ENCODE measurements at regions not wholly inside any gene's neighbourhood (a gene's known extent, or its start where the extent isn't known, plus 50 kb on each side); places are given as distances from the start of the nearest gene placed in this dataset.

DNA sequence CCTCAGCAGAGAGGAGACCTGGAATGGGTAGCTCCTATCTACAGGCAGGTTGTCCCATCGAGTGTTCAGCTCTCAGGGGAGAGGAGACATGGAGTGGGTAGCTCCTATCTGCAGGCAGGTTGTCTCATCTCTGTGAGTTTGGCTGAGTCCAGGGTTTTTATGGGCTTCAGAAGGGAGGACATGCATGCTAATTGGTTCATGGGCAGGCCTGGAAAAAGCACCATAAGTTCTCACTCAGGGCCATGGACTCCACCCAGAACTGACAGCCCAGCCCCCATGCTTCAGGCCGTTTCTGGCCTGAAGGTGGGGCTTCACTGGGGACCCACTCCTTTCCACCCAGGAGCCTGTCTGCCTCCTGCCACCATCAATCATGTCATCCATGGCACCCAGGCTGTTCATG lies 84.0 kb downstream of the CYB561 start:
- Histone ChIP-seq H4K91ac (ENCODE audit: low read depth, low read length, poor library complexity) (no peak overlapping the region), H3K27ac (replicated peaks; ENCODE audit: low read length) (no peak overlapping the region), H2AFZ (ENCODE audit: low read length) (no peak overlapping the region), H2AK5ac (ENCODE audit: low read depth, low read length) (no peak overlapping the region), H3K27me3 (ENCODE audit: control insufficient read depth in 3 of 3, insufficient read depth in 3 of 3, low read depth in 1 of 3, low read length in 3 of 3) (no peaks in the 10 kb centered on the region), H2BK5ac (ENCODE audit: low read length) (no peak overlapping the region), H3K23ac (ENCODE audit: low read depth, low read length, poor library complexity) (peak overlapping the region; percentile 74), H3K79me1 (ENCODE audit: low read depth, low read length) (no peaks in the 10 kb centered on the region), H2BK120ac (ENCODE audit: low read depth, low read length) (no peak overlapping the region), H3K9me3 (replicated peaks in 1 of 2; ENCODE audit: control insufficient read depth in 2 of 2, insufficient read depth in 1 of 2, low read depth in 1 of 2, low read length in 2 of 2) (no peaks in the 10 kb centered on the region), H4K8ac (ENCODE audit: low read depth, low read length) (no peak overlapping the region), H3K14ac (ENCODE audit: low read length) (no peak overlapping the region), H3K4ac (ENCODE audit: low read length) (no peak overlapping the region), H3K36me3 (replicated peaks in 1 of 2; ENCODE audit: control insufficient read depth in 2 of 2, insufficient read depth in 2 of 2, low read length in 2 of 2) (peaks cover 0 to 80% of the 10 kb centered on the region in 2 donors), H3K9ac (ENCODE audit: low read depth, low read length, poor library complexity) (no peak overlapping the region), H2BK12ac (ENCODE audit: low read length) (no peak overlapping the region), H2BK15ac (ENCODE audit: low read length) (no peak overlapping the region), H3K4me1 (ENCODE audit: control insufficient read depth in 2 of 2, insufficient read depth in 1 of 2, low read depth in 1 of 2, low read length in 2 of 2) (no peaks in the 10 kb centered on the region), H3K4me3 (ENCODE audit: low read length in 2 of 2) (peak overlapping the region in 1 of 2 donors; percentile 4), H3K4me2 (ENCODE audit: insufficient read depth, low read length, poor library complexity, severe bottlenecking) (no peak overlapping the region), H3K18ac (ENCODE audit: low read length) (no peak overlapping the region)
- DNase-seq (ENCODE audit: low spot score), result no peak
- no CpG with 5 or more reads among the region's 2 CpGs for WGBS, 2 donors (ENCODE audit: extremely low coverage in 2 of 2, insufficient read length in 2 of 2, insufficient replicate concordance in 1 of 2)

DNA sequence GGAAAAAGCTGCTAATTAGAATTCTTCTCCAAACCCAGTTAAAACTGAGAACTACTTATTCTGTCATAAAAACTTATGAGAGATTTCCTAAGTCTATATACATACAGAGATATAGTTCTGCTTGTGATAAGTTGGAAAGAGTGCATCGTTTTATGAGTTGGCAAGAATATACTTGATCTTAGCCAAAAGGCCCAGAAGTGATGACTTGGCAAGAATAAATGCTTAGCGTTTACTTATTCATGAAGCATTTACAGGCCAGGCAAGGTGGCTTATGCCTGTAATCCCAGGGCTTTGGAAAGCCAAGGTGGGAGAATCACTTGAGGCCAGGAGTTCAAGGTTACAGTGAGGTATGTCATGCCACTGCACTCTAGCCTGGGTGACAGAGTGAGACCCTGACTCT lies 81.7 kb downstream of the CYB561 start:
- no peaks in the 10 kb centered on the region for H3K79me1 ChIP-seq (ENCODE audit: low read depth, low read length)
- WGBS, 2 donors (ENCODE audit: extremely low coverage in 2 of 2, insufficient read length in 2 of 2, insufficient replicate concordance in 1 of 2), result no CpG with 5 or more reads among the region's 2 CpGs
- H2BK5ac ChIP-seq (ENCODE audit: low read length), result no peak overlapping the region

DNA sequence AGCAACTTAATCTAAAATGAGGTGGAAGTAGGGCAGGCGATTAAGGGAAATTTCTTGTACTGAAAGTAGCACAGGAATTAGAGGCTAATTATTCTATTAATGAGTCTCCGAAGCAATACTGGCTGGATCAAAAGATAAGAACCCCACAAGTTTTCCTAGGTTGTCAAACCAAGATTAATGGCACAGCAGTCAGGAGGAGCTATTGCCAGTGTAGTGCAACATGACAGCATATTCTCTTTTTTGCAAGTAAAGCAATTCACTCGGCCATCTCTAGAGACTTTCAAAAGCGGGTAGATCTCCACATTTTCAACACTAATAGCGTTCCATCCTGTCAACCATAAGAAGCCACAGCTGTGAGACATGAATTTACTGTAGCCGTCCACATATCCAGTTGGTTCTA lies 81.2 kb downstream of the CYB561 start:
- Histone ChIP-seq H2BK120ac (ENCODE audit: low read depth, low read length) (no peak overlapping the region), H4K8ac (ENCODE audit: low read depth, low read length) (no peak overlapping the region), H3K9ac (ENCODE audit: low read depth, low read length, poor library complexity) (no peak overlapping the region), H3K36me3 (replicated peaks in 1 of 2; ENCODE audit: control insufficient read depth in 2 of 2, insufficient read depth in 2 of 2, low read length in 2 of 2) (peaks cover 0 to 64% of the 10 kb centered on the region in 2 donors), H2AK5ac (ENCODE audit: low read depth, low read length) (no peak overlapping the region), H3K4ac (ENCODE audit: low read length) (no peak overlapping the region), H3K23ac (ENCODE audit: low read depth, low read length, poor library complexity) (no peak overlapping the region), H3K4me1 (ENCODE audit: control insufficient read depth in 2 of 2, insufficient read depth in 1 of 2, low read depth in 1 of 2, low read length in 2 of 2) (no peaks in the 10 kb centered on the region), H3K27ac (replicated peaks; ENCODE audit: low read length) (no peak overlapping the region), H3K14ac (ENCODE audit: low read length) (no peak overlapping the region), H2AFZ (ENCODE audit: low read length) (no peak overlapping the region), H3K18ac (ENCODE audit: low read length) (no peak overlapping the region), H4K91ac (ENCODE audit: low read depth, low read length, poor library complexity) (no peak overlapping the region), H2BK15ac (ENCODE audit: low read length) (no peak overlapping the region), H2BK5ac (ENCODE audit: low read length) (no peak overlapping the region), H3K27me3 (ENCODE audit: control insufficient read depth in 3 of 3, insufficient read depth in 3 of 3, low read depth in 1 of 3, low read length in 3 of 3) (no peaks in the 10 kb centered on the region), H3K4me2 (ENCODE audit: insufficient read depth, low read length, poor library complexity, severe bottlenecking) (no peak overlapping the region), H3K9me3 (replicated peaks in 1 of 2; ENCODE audit: control insufficient read depth in 2 of 2, insufficient read depth in 1 of 2, low read depth in 1 of 2, low read length in 2 of 2) (peaks cover 0 to 4% of the 10 kb centered on the region in 2 donors), H3K79me1 (ENCODE audit: low read depth, low read length) (no peaks in the 10 kb centered on the region), H3K4me3 (ENCODE audit: low read length in 2 of 2) (no peak overlapping the region), H2BK12ac (ENCODE audit: low read length) (no peak overlapping the region)
- DNase-seq (ENCODE audit: low spot score), result no peak
- no CpG with 5 or more reads among the region's 6 CpGs for WGBS, 2 donors (ENCODE audit: extremely low coverage in 2 of 2, insufficient read length in 2 of 2, insufficient replicate concordance in 1 of 2)

More for the DNA sequence above, 81.7 kb downstream of the CYB561 start:
- Histone ChIP-seq H2BK120ac (ENCODE audit: low read depth, low read length) (no peak overlapping the region), H3K27me3 (ENCODE audit: control insufficient read depth in 3 of 3, insufficient read depth in 3 of 3, low read depth in 1 of 3, low read length in 3 of 3) (no peaks in the 10 kb centered on the region), H4K8ac (ENCODE audit: low read depth, low read length) (no peak overlapping the region), H3K27ac (replicated peaks; ENCODE audit: low read length) (no peak overlapping the region), H4K91ac (ENCODE audit: low read depth, low read length, poor library complexity) (no peak overlapping the region), H3K4me1 (ENCODE audit: control insufficient read depth in 2 of 2, insufficient read depth in 1 of 2, low read depth in 1 of 2, low read length in 2 of 2) (no peaks in the 10 kb centered on the region), H2AFZ (ENCODE audit: low read length) (no peak overlapping the region), H3K18ac (ENCODE audit: low read length) (no peak overlapping the region), H3K23ac (ENCODE audit: low read depth, low read length, poor library complexity) (no peak overlapping the region), H3K9ac (ENCODE audit: low read depth, low read length, poor library complexity) (no peak overlapping the region), H3K9me3 (replicated peaks in 1 of 2; ENCODE audit: control insufficient read depth in 2 of 2, insufficient read depth in 1 of 2, low read depth in 1 of 2, low read length in 2 of 2) (peaks cover 0 to 4% of the 10 kb centered on the region in 2 donors), H3K4ac (ENCODE audit: low read length) (no peak overlapping the region), H3K14ac (ENCODE audit: low read length) (no peak overlapping the region), H2BK12ac (ENCODE audit: low read length) (no peak overlapping the region), H3K36me3 (replicated peaks in 1 of 2; ENCODE audit: control insufficient read depth in 2 of 2, insufficient read depth in 2 of 2, low read length in 2 of 2) (peaks cover 0 to 67% of the 10 kb centered on the region in 2 donors), H2AK5ac (ENCODE audit: low read depth, low read length) (no peak overlapping the region), H3K4me3 (ENCODE audit: low read length in 2 of 2) (no peak overlapping the region), H2BK15ac (ENCODE audit: low read length) (no peak overlapping the region), H3K4me2 (ENCODE audit: insufficient read depth, low read length, poor library complexity, severe bottlenecking) (no peak overlapping the region)
- no peak for DNase-seq (ENCODE audit: low spot score)

DNA sequence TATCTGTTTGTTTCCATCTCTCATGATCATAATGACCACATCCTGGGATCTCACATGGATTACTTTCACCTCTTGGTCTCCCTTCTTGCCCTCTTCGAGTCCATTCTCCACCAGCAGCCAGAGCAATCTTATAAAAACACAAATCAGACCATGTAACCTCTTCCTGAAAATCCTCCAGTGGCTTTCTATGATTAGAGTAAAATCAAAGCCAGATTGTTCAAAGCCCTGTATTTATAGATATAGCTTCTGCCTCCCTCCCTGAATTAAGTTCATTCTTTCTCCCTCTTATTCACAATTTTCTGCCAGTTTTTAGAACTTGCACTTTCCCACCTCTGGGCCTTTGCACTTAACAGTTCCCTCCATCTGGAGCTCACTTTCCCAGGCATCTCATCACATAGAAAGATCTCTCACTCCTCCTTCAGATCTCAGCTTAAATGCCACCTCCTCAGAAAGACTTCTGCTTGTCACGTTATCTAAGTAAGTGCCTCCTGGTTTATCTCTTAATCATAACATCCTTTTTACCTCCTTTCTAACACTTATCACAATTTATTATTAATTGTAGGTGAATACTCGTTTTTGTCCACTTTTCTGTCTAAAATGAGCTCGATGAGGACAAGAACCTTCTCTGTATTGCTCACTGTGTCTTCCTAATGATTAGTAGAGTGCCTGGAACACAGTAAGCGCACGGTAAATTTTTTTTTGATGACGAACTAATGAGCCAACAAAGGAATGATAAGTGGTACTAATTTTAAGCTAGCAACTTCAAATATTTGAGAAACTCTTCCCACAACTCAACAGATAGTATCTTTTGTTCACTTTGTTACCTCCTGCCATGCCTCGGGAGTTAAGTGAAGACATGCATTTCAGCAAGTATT lies 80.5 kb downstream of the CYB561 start:
- WGBS, 2 donors (ENCODE audit: extremely low coverage in 2 of 2, insufficient read length in 2 of 2, insufficient replicate concordance in 1 of 2), result no CpG with 5 or more reads among the region's 8 CpGs
- no peak overlapping the region for H3K23ac ChIP-seq (ENCODE audit: low read depth, low read length, poor library complexity)
- H4K8ac ChIP-seq (ENCODE audit: low read depth, low read length), result no peak overlapping the region
- no peak overlapping the region for H3K18ac ChIP-seq (ENCODE audit: low read length)
- H3K36me3 ChIP-seq (replicated peaks in 1 of 2; ENCODE audit: control insufficient read depth in 2 of 2, insufficient read depth in 2 of 2, low read length in 2 of 2), result peaks cover 0 to 61% of the 10 kb centered on the region in 2 donors
- H3K4ac ChIP-seq (ENCODE audit: low read length), result no peak overlapping the region
- H2BK5ac ChIP-seq (ENCODE audit: low read length), result no peak overlapping the region
- H3K9ac ChIP-seq (ENCODE audit: low read depth, low read length, poor library complexity), result no peak overlapping the region
- peaks cover 0 to 4% of the 10 kb centered on the region in 2 donors for H3K9me3 ChIP-seq (replicated peaks in 1 of 2; ENCODE audit: control insufficient read depth in 2 of 2, insufficient read depth in 1 of 2, low read depth in 1 of 2, low read length in 2 of 2)
- H3K79me1 ChIP-seq (ENCODE audit: low read depth, low read length), result no peaks in the 10 kb centered on the region
- H3K4me1 ChIP-seq (ENCODE audit: control insufficient read depth in 2 of 2, insufficient read depth in 1 of 2, low read depth in 1 of 2, low read length in 2 of 2), result no peaks in the 10 kb centered on the region
- no peak overlapping the region for H3K4me3 ChIP-seq (ENCODE audit: low read length in 2 of 2)
- no peak overlapping the region for H2AFZ ChIP-seq (ENCODE audit: low read length)
- H2BK15ac ChIP-seq (ENCODE audit: low read length), result no peak overlapping the region
- no peak overlapping the region for H3K4me2 ChIP-seq (ENCODE audit: insufficient read depth, low read length, poor library complexity, severe bottlenecking)
- no peak overlapping the region for H2AK5ac ChIP-seq (ENCODE audit: low read depth, low read length)
- DNase-seq (ENCODE audit: low spot score), result no peak
- no peaks in the 10 kb centered on the region for H3K27me3 ChIP-seq (ENCODE audit: control insufficient read depth in 3 of 3, insufficient read depth in 3 of 3, low read depth in 1 of 3, low read length in 3 of 3)
- no peak overlapping the region for H3K14ac ChIP-seq (ENCODE audit: low read length)
- H3K27ac ChIP-seq (replicated peaks; ENCODE audit: low read length), result no peak overlapping the region
- no peak overlapping the region for H2BK120ac ChIP-seq (ENCODE audit: low read depth, low read length)
- H4K91ac ChIP-seq (ENCODE audit: low read depth, low read length, poor library complexity), result no peak overlapping the region
- no peak overlapping the region for H2BK12ac ChIP-seq (ENCODE audit: low read length)

All from neuronal stem cell (in vitro differentiated cells).